HG03520 (cell line): ENCODE measurements at regions not wholly inside any gene's neighbourhood (a gene's known extent, or its start where the extent isn't known, plus 50 kb on each side); places are given as distances from the start of the nearest gene placed in this dataset.
"Not testable (repeated sequence)": the region's sequence is repeated elsewhere in the genome, so short reads cannot be mapped to it uniquely, and the experiment has no call there.

Experiments used
- ATAC-seq: cut with Tn5 transposase; IDR thresholded peaks from one replicate; pipeline ENCODE4 v1.9.1; 2021; ENCODE audit warnings: mild to moderate bottlenecking, moderate library complexity; ENCODE audit not compliant: unreplicated experiment

DNA sequence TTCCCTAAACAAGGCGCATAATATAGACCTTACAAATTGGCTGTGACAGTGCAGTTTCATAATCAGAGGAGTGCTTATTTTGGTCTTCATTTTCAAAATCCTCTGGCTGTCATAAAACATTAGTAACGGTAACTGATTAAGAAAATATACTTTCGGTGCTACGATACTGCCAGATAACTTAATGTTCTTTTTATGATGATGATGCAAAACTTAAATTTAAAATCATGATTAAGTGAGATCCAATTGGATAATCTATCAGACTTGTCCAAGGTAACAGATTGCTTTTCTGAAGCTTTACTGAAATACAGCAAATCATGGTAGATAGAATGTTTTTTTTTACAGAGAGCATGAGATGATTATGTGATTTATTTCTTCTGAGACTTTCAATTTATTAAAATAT lies 364.2 kb upstream of the CNTN3 start:
- ATAC-seq: no peak

DNA sequence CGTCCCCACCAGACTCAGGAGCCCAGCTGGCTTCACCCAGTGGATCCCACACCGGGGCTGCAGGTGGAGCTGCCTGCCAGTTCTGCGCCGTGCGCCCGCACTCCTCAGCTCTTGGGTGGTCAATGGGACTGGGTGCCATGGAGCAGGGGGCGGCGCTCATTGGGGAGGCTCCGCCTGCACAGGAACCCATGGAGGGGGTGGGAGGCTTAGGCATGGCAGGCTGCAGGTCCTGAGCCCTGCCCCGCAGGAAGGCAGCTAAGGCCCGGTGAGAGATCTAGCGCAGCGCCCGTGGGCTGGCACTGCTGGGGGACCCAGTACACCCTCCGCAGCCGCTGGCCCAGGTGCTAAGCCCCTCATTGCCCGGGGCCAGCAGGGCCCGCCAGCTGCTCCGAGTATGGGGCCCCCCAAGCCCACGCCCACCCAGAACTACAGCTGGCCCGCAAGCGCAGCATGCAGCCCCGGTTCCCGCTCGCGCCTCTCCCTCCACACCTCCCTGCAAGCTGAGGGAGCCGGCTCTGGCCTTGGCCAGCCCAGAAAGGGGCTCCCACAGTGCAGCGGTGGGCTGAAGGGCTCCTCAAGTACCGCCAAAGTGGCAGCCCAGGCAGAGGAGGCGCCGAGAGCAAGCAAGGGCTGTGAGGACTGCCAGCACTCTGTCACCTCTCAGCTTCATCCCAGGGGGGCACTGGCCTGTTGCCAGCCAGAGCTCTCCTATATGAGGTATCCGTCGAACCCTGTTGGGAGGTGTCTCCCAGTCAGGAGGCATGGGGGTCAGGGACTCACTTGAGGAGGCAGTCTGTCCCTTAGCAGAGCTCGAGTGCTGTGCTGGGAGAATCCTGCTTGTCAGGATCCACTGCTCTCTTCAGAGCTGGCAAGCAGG lies 370.8 kb upstream of the CNTN3 start:
- ATAC-seq: not testable (repeated sequence)

DNA sequence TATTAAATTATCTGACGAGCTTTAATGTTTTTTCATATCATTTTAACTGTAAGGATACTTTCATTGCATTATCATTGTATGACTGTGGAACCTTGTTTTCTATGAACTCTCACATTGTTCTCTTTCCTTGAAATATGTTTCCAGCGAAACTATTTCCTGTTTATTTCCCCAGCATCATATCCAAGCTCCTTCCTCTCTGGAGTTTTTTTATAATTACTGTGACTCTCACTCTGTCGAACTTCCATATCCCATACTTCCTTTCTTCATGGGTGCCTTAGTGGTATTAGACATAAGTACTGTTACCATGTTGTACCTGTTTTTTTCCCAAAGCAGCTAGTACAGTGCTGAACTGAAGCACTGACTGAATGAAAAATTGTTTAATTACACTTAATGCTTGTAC lies 373.6 kb upstream of the CNTN3 start:
- ATAC-seq: no peak

DNA sequence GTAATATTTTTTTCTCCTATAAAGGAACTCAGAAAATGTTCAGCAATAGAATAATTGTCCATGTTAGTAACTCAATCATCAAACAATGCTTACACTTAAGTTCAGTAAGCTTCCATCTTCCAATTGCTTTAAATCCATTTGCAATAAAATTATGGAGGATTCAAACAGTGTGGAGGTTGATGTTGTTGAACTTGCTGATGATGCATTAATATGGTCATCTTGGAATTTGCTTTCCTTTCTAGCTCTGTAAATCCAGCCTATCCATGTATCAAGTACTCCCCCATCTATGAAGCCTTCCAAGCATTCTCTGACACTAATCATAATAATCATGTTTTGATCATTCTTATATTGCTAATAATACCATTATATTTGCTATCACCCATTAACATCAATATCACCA lies 378.4 kb upstream of the CNTN3 start:
- ATAC-seq: no peak

DNA sequence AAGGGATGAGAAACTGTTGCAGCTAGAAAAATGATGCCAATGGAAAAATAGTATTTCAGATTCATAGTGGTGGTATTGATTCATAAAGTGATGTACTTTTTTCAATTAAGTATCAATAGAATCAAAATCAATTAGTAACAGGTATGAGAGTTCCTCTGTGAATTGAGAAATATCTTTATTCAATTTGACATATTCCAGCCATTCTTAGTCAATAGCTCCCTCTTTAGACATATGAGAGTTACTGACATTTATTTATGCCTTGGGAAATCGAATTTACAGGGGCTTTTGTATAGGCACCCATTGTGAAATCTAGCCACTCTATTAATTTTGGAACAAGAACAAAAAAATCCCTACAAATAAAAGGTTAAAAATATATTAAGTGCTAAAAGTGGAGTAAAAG lies 386.9 kb upstream of the CNTN3 start:
- ATAC-seq: no peak

DNA sequence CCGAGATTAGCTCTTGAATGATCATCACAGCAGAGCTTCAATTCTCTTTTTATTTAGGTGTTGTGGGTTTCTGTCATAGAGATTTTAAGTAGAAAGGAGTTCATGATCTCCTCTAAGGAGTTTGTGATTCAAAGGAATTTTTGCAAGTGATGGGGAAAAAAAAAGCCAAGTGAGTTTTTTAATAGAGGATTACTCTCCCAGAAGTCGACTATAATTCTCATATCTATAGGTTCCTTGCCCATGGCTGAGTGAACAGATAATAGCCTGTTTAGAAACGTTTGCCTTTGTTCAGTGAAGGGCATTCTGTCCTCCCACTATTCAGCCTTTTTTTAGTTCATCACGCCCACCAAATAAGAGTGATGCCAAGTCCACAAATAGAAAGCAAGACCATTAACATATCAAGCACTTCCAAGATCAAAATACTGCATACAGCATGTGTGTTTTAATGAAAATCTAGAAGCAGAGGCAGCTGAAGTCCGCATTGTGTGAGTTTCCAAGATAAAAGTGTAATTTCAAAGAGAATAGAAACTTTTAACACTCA lies 398.4 kb upstream of the CNTN3 start:
- ATAC-seq: no peak

DNA sequence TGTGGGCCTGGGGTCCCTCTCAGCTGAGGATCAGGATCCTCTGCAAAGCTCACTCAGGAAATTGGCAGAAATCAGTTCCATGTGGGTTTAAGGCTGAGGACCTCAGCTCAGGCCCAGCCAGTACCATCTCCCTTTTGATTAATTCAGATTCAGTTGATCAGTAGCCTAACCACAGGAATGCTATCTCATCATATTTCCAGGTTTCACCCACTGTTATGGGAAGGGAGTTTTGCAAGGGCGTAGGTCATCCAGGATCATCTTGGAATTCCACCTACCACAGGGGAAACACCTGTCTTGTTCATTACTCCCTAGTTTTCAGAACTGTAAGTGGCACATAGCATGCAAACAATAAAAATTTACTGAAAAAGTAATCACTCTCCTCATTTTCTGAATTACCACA lies 399.5 kb upstream of the CNTN3 start:
- no peak for ATAC-seq

DNA sequence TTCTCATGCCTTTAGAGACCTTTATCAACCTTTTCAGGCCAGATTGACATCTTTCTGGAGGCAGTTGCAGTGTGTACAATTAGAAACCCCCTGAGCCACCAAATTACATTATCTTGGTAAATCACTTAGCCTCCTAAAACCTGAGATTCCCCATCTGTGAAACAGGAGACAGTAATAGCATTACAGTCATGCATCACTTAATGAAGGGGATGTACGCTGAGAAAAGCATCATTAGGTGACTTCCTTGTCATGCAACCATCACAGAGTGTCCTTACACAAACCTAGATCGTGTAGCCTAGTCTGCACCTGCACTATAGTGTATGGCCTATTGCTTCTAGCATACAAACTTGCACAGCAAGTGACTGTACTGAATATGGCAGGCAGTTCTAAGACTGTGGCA lies 400.8 kb upstream of the CNTN3 start:
- ATAC-seq: no peak

DNA sequence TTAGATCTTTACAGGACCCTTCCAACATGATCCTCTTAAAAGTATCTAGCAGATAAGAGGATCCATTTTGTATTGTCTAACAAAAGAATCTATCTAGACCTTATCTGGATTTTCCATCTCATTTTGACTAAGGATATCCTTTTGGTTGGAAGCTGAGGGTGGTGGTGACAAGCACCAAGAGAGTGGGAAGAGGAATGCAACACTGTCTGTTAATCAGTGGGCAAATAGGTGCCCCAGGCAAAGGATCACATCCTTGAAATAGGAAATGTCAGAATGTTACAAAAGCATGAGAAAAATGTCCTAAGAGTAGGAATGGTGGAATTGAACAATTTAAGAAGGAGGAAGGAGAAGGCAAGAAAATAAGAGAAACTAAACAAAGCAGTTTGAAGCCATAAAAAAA lies 420.7 kb upstream of the CNTN3 start:
- no peak for ATAC-seq

DNA sequence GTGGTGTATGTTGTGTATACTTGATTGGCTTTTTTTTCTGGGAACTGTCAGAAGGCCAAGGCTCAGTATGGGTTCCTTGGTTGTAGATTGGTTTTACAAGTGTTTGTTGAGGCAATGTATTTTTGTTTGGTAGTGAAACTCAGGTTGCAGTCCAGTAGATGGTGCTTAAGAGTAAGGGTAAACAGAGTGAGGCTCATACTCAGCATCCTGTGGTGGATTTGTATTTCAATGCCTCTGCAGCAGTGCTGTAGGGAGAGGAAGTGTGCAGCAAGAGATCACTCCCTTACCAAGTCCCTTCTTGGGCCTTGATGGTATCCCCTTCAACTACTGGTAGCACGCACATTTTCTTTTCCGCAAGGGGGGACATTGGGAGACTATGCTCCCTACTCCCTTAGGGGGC lies 428.5 kb upstream of the CNTN3 start:
- no peak for ATAC-seq

DNA sequence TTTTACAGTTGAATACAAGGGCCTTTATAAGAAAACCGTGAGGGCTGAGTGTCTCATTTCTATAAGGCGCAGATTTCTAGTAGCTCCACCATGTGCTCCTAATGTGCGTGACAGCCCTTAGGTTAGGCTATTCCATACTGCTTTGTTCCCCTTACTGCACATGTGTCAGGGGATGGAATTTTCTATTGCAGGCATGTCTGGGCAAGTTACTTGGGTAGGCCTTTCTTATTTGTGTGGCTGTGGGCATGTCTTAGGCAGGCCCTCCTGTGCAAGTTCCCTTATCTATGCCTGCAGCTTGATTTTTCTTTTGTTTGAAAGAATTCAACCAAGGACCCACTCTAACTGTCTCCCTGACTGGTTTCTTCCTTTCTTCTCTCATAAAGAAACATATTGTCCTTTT lies 434.2 kb upstream of the CNTN3 start:
- ATAC-seq: no peak

DNA sequence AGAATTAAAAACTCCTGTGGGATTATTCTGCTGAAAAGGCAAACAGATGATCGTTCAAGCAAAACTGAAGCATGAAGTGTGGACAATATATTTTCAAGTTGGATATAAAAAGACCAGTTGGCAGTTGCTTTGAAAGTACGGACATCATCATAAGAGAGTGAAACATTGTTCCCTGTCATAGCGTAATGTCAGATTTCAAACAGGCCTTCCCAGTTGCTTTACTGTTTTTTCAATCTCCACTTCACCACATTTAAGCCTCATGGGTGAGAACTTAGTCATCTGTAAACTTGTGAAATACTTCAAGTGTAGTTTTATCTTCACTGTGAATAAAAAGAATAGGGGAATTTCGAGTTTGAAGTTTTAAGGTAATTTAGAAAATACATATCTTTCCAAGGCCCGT lies 435.1 kb upstream of the CNTN3 start:
- no peak for ATAC-seq

DNA sequence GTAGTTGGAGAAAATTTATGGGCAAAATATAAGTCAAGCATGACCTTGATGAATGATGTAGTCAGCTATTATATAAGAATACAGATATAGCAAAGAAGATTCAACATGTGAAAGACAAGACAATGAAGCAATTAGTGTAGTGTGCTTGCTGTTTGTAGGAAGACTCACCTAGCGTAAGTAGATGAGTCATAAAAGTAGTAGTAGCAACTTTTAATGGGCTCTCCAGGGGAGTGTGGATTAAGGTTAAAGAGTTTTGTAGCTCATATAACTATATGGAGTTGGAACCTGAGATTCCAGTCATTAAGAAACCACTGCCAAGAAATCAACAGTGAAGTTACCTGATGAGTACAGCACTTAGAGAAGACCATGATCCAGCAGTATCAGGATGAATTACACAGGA lies 444.7 kb upstream of the CNTN3 start:
- no peak for ATAC-seq

DNA sequence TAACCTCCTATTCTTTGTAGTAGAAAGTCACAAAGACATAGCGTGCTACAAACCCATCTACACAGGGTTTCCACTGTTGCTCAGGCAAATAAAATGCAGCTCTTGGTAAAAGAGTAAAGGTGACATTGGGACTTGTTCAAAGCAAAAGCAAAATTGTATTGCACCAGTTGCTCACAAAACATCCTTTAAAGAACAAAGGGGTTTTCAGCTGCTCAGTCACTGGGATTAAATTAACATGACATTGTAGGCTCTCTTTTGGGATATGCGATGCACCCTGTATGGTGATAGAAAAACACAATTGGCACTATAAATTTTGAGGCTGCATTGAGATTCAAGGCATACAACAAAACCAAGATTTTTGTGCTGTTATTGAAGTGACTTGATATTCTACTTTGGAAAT lies 447.3 kb upstream of the CNTN3 start:
- ATAC-seq: no peak

DNA sequence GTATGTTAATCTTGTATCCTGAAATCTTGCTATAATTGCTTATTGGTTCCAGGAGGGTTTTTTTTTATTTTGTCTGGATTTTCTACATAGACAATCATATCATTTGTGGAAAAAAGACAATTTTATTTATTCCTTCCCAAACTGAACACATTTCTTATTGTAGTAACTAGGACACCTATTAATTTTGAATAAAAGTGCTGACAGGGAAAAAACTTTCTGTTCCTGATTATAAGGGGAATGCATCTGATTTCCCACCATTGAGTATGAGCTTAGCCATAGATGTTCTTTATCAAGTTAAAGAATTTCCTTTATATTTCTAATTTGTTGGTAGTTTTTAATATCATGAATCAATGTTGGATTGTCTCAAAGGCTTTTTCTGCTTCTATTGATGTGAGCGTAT lies 460.7 kb upstream of the CNTN3 start:
- no peak for ATAC-seq

DNA sequence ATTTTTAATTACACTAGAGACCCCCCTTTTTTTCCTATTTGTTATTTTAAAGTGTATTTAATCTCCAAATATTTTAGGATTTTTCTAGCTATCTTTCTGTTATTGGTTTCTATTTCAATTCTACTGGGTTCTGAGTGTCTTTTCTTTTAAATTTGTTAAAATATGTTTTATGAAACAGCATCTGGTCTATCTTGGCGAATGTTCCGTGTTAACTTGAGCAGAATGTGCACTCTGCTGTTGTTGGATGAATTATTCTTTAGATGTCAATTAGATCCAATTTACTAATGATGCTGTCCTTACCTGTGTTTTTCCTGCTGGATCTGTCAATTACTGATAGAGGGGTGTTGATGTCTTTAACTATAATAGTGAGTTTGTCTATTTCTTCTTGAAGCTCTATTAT lies 462.0 kb upstream of the CNTN3 start:
- ATAC-seq: no peak

DNA sequence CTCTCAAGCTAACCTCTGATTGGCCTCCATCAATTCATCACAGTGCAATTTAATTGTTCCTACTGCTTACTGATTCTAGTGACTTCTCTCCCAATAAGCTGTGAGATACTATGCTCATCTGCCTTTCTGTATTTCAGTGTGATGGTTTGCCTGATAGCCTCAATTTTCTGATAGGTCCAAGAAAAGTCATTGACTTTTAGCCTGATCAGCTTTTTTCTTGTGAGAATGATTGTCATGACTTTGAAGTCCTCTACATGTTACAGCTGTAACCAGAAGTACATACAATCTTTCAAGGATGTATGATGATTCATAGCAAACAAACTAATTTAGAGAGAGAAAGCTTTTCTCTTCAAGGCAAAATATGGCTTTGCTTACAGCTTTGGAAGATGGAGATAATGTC lies 463.8 kb upstream of the CNTN3 start:
- ATAC-seq: no peak

DNA sequence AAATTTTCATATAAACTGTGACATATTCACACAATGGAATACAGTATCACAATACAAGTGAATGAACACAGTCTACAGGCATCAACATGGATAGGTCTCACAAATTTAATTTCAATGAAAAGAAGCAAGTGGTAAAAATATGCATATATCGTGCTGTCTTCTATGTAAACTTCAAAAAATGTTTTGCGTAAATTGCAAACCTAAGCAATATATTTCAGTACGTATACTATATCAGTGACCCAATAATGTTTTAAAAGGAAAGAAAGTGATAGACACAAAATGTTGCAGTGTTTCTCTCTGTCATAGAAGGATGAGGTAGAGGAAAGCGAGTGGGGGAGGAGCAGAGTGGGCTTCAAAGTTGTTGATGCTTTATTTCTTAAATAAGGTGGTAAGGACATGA lies 468.4 kb upstream of the CNTN3 start:
- ATAC-seq: no peak

DNA sequence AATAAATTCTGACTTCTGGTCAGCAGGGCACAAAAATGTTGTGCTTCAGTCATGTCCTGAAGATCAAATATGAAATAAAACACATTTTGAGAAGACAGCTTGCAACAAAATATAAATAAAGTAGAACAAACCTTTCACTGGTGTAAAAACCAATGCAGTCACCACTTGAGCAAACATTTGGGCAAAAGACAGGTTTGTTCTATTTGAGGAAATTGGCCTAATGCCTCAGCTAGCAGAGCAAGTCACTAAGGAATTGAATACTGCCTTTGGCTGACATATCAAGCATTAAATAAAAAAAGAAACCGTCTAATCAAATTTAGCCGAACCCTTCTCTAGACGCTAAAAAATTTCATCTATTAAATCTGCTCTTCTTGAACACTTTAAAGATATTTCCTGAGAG lies 475.4 kb upstream of the CNTN3 start:
- ATAC-seq: no peak

DNA sequence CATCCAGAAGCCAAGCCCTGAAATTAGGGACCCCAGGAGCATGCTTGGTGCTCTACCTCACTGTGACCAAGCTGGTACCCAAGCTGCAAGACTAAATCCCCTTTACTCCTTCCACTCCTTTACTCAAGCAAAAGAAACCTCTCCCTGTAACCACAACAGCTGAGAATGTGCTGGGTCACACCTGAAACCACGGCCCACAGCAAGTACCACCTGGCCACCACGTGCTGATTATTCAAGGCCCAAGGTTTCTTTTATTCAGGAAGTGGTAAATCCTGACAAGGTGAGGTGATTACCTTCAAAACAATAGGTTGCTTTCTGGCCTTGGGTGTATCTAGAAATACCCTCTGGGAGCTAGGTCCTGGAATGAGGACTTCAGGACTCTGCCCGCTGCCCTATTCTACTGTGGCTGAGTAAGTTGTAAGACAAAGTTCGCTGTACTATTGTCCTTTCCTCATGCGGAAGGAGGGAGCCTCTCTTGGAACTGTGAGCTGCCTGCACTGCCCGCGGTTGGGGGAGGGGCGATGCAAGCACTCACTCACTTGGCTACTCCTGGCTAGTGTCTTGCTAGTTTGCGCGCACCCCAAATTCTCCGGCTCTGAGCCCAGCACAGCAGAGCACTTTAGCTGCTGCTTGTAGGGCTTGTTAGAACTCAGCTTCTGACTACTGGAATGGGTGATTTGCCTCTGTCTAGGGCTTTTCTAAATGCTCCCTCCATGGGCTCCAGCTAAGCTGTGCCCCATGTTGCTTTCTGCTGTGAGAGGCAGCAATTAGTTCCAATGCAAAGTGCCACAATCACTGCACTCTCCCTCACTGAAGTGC lies 487.1 kb upstream of the CNTN3 start:
- ATAC-seq: no peak

DNA sequence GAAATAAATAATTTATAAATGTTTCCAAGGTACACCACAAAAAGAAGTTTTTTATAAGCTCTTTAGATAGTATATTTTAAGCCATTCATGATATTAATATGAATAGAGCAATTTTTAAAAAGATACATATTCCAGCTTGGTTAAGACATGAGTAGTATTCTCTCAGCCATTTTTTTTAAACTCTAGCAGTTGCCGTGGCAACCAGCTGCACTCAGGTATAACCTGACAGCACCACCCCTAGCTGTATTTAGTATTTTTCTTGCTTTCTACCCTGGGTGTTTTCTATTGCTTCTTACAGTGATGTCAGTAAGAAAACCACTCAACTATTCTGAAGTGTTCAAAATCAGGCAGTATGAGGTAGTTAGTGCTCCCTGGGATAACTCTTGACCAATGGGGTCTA lies 496.3 kb upstream of the CNTN3 start:
- no peak for ATAC-seq

DNA sequence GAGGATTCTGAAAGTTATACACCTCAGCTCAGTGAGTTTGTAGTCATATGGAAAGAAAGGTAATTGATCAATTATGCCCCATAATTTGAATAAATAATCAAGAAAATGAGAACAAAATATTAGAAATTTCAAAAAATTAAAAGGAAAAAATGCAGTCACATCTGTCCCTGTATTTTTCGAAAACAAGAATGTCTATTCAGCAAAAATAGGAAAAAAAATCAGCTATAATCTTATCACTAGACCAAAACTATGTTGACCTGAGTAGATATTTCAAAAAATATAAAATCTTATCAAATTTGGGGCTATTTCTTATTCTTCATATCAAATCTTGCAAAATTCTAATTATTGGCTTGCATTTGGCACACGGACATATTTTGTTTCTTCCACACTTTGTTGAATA lies 501.2 kb upstream of the CNTN3 start:
- no peak for ATAC-seq
